Putamen (tissue), 1 donor: ENCODE measurements at regions not wholly inside any gene's neighbourhood (a gene's known extent, or its start where the extent isn't known, plus 50 kb on each side); places are given as distances from the start of the nearest gene placed in this dataset.
"Not testable (repeated sequence)": the region's sequence is repeated elsewhere in the genome, so short reads cannot be mapped to it uniquely, and the experiment has no call there.

ENCODE experiments used
- DNase-seq: peaks from one replicate; pipeline ENCODE4 v3.0.0-alpha.2; 2016; ENCODE audit warnings: low spot score

DNA sequence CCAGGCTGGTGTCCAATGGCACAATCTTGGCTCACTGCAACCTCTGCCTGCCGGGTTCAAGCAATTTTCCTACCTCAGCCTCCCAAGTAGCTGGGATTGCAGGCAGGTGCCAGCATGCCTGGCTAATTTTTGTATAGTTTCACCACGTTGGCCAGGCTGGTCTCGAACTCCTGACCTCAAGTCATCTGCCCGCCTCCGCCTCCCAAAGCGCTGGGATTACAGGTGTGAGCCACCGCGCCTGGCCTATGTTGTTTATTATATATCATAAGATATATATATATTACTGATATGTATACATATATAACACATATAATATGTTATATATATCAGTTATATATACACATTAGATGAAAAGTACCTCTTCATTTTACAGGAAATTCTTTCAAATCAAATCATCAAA is 914.7 kb downstream of the FOXD4L5 start:
- DNase-seq, result not testable (repeated sequence)

DNA sequence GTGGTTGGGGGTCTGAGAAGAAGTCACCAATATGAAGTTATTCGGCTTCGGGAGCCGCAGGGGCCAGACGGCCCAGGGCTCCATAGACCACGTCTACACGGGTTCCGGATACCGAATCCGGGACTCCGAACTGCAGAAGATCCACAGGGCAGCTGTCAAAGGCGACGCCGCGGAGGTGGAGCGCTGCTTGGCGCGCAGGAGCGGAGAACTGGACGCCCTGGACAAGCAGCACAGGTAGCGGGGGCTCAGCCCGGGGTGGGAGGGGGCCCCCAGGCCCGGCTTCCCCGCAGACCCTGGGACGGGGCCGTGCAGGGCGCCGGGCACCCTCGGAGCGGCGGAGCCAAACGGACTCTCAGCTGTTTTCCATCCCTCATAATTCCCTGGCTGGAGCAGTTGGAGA is 915.4 kb downstream of the FOXD4L5 start:
- not testable (repeated sequence) for DNase-seq

DNA sequence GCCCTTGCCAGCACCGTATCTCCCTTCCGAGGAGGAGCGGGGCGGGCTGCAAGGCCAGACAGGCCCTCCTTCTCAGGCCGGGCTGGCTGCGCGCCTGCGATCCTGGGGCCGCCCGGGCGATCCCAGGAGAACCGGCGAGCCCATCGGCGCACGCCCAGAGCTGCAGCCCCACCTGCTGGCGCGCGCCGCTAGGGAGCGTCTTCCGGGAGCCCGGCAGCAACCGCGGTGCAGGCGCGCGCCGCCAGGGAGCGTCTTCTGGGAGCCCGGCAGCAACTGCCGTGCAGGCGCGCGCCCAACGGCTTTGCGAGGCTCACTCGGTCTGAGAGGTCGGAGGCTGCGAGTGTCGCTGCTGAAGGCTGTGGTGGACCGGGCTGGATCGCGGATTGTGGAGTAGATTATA is 915.9 kb downstream of the FOXD4L5 start:
- DNase-seq, result not testable (repeated sequence)

DNA sequence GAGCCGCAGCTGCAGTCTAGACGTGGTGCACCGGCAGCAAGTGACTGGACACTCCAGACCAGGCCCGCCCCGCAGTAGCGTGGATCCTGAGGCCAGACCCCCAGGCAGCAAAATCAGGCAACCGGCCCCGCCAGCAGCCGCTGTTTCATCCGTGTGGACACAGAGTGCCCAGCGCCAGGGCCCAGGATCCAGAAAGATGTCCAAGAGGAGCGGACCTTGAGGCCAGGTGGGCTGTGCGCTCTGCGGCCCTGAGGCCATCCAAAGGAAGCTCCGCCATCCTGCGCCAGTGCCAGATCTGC is 916.4 kb downstream of the FOXD4L5 start:
- DNase-seq, result not testable (repeated sequence)

DNA sequence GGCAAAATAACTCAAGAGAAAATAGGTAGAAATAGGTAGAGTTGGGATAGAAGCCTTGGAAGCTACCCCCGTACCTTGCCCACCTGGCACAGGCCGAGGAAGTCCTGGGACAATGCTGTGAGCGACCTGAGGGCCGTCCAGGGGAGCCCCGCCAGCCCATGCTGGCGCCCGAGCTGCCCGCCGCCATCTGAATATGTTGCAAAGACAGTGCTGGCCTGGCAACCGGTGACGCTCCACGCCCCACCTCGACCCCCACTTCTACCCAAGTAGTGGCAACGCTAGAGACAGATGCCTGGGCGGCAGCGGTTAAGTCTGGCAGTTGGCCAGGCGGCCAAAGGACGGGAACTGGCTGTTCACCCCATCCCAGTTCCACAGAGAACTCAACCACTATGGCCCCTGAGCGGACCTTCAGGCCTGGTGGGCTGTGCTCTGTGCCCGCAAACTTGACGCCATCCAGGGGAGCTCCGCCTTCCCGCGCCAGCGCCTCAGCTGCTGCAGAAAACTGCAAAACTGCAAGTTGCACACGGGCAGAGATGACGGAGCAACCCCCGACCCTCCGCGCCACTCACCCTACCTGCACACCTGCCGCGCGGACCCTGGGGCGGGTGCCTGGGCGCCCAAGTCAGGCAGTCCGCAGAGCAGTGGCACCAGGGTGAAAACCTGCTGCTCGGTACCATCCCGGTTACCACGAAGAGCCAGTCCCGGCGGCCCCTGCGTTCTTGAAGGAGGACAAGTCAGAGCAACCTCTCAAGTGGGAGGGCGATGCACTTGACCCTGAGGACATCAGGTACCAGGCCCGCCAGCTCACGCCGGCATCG is 917.0 kb downstream of the FOXD4L5 start:
- DNase-seq, result peak; percentile 3
